ENCODE measurements at regions not wholly inside any gene's neighbourhood (a gene's known extent, or its start where the extent isn't known, plus 50 kb on each side); places are given as distances from the start of the nearest gene placed in this dataset.
"Not testable (repeated sequence)": the region's sequence is repeated elsewhere in the genome, so short reads cannot be mapped to it uniquely, and the experiment has no call there.

GRCh38 chr6:78379982-78380381 lies 487.4 kb upstream of the IRAK1BP1 start:
- Histone ChIP-seq H3K79me2 (no peaks in the 10 kb centered on the region), H3K4me1 (no peaks in the 10 kb centered on the region), H3K9ac (no peak overlapping the region), H3K4me3 (ENCODE audit: low read depth, low read length) (no peak overlapping the region), H3K9me3 (ENCODE audit: control insufficient read depth, low read length) (no peaks in the 10 kb centered on the region), H3K4me2 (ENCODE audit: low read length) (no peak overlapping the region), H2AFZ (no peak overlapping the region), H3K27me3 (ENCODE audit: control insufficient read depth, insufficient read depth, low read length) (no peaks in the 10 kb centered on the region), H3K36me3 (ENCODE audit: control insufficient read depth, insufficient read depth, low read length) (no peaks in the 10 kb centered on the region), H3K27ac (no peak overlapping the region)
- TF ChIP-seq, protein P1, sequence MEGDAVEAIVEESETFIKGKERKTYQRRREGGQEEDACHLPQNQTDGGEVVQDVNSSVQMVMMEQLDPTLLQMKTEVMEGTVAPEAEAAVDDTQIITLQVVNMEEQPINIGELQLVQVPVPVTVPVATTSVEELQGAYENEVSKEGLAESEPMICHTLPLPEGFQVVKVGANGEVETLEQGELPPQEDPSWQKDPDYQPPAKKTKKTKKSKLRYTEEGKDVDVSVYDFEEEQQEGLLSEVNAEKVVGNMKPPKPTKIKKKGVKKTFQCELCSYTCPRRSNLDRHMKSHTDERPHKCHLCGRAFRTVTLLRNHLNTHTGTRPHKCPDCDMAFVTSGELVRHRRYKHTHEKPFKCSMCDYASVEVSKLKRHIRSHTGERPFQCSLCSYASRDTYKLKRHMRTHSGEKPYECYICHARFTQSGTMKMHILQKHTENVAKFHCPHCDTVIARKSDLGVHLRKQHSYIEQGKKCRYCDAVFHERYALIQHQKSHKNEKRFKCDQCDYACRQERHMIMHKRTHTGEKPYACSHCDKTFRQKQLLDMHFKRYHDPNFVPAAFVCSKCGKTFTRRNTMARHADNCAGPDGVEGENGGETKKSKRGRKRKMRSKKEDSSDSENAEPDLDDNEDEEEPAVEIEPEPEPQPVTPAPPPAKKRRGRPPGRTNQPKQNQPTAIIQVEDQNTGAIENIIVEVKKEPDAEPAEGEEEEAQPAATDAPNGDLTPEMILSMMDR (IDR thresholded peaks at IDR 0.05): no peak

DNA sequence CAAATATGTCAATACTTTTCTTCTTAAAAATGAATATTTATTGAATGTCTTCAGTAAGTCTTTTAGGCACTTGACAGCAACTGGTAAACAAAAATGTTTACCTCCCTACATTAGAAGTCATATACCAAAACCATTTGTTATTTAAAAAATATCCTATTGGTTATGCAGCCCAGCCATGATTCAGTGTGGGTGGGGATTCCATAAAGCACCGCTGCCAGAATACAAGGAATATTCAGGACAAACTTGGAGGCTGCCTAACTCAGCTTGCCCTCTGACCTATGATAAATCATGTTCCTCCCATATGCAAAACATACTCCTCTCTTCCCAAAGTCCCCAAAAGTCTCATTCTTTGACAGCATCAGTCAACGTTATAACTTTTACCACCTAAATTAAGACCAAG lies 486.8 kb upstream of the IRAK1BP1 start:
- Histone ChIP-seq H3K9me3 (ENCODE audit: control insufficient read depth, low read length) (no peaks in the 10 kb centered on the region), H3K27me3 (ENCODE audit: control insufficient read depth, insufficient read depth, low read length) (no peaks in the 10 kb centered on the region), H3K4me3 (ENCODE audit: low read depth, low read length) (no peak overlapping the region), H3K79me2 (no peaks in the 10 kb centered on the region), H3K36me3 (ENCODE audit: control insufficient read depth, insufficient read depth, low read length) (no peaks in the 10 kb centered on the region), H2AFZ (no peak overlapping the region), H3K4me2 (ENCODE audit: low read length) (no peak overlapping the region), H3K27ac (no peak overlapping the region), H3K4me1 (no peaks in the 10 kb centered on the region), H3K9ac (no peak overlapping the region)
- TF ChIP-seq, protein P1 (IDR thresholded peaks at IDR 0.05): no peak

DNA sequence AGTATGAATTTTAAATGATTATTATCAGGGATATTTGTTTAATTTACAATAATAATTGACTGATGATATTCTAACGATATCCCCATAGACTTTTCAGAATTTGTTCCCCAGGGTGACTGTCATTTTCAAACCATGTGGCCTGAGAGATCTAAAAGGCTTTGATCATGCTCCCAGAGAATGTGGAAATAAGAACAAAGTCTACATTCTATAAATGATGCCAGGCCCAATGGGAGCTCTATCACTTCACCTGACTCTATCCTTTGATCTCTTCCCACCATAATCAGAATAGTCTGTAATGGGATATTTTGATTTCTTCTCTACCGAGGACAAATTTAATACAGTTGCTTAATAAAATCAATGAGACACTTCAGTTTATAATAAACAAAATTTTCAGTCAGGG lies 483.4 kb upstream of the IRAK1BP1 start:
- Histone ChIP-seq H3K27me3 (ENCODE audit: control insufficient read depth, insufficient read depth, low read length) (no peaks in the 10 kb centered on the region), H3K4me2 (ENCODE audit: low read length) (no peak overlapping the region), H3K4me1 (no peaks in the 10 kb centered on the region), H2AFZ (no peak overlapping the region), H3K79me2 (no peaks in the 10 kb centered on the region), H3K9ac (no peak overlapping the region), H3K27ac (no peak overlapping the region), H3K36me3 (ENCODE audit: control insufficient read depth, insufficient read depth, low read length) (no peaks in the 10 kb centered on the region), H3K9me3 (ENCODE audit: control insufficient read depth, low read length) (no peaks in the 10 kb centered on the region), H3K4me3 (ENCODE audit: low read depth, low read length) (no peak overlapping the region)
- TF ChIP-seq, protein P1 (IDR thresholded peaks at IDR 0.05): no peak

- H3K9ac ChIP-seq; H3K9me3 ChIP-seq (ENCODE audit: control insufficient read depth, low read length): not testable (repeated sequence)
Observed at GRCh38 chr6:78386854-78387253, 480.5 kb upstream of the IRAK1BP1 start.

DNA sequence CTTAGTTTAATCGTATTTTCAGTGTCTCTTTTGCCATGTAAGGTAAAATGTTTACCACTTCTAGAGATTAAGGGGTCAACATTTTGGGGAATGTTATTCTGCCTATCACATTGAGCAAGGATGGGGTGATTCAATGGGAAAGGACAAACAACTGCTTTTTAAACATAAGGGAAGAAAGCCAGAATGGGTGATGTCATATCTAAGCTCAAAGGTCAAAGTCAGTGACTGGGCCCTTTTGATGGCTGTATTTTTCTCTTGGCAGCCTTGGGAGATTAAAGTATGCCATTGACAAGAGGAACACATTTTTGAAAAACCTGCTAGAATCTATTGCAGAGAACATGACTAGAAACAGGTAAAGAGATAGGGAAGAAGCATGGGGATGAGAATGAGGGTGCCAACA lies 477.3 kb upstream of the IRAK1BP1 start:
- Histone ChIP-seq H3K27ac (no peak overlapping the region), H3K79me2 (no peaks in the 10 kb centered on the region), H3K27me3 (ENCODE audit: control insufficient read depth, insufficient read depth, low read length) (no peaks in the 10 kb centered on the region), H2AFZ (no peak overlapping the region), H3K9me3 (ENCODE audit: control insufficient read depth, low read length) (no peaks in the 10 kb centered on the region), H3K9ac (no peak overlapping the region), H3K4me2 (ENCODE audit: low read length) (no peak overlapping the region), H3K4me1 (no peaks in the 10 kb centered on the region), H3K4me3 (ENCODE audit: low read depth, low read length) (no peak overlapping the region), H3K36me3 (ENCODE audit: control insufficient read depth, insufficient read depth, low read length) (no peaks in the 10 kb centered on the region)
- TF ChIP-seq, protein P1 (IDR thresholded peaks at IDR 0.05): no peak

More at GRCh38 chr6:78386854-78387253, 480.5 kb upstream of the IRAK1BP1 start:
- H2AFZ ChIP-seq; H3K79me2 ChIP-seq; H3K36me3 ChIP-seq (ENCODE audit: control insufficient read depth, insufficient read depth, low read length); H3K27me3 ChIP-seq (ENCODE audit: control insufficient read depth, insufficient read depth, low read length); H3K27ac ChIP-seq; H3K4me1 ChIP-seq; H3K4me3 ChIP-seq (ENCODE audit: low read depth, low read length); H3K4me2 ChIP-seq (ENCODE audit: low read length): not testable (repeated sequence)
